ENCODE measurements at regions not wholly inside any gene's neighbourhood (a gene's known extent, or its start where the extent isn't known, plus 50 kb on each side); places are given as distances from the start of the nearest gene placed in this dataset.

DNA sequence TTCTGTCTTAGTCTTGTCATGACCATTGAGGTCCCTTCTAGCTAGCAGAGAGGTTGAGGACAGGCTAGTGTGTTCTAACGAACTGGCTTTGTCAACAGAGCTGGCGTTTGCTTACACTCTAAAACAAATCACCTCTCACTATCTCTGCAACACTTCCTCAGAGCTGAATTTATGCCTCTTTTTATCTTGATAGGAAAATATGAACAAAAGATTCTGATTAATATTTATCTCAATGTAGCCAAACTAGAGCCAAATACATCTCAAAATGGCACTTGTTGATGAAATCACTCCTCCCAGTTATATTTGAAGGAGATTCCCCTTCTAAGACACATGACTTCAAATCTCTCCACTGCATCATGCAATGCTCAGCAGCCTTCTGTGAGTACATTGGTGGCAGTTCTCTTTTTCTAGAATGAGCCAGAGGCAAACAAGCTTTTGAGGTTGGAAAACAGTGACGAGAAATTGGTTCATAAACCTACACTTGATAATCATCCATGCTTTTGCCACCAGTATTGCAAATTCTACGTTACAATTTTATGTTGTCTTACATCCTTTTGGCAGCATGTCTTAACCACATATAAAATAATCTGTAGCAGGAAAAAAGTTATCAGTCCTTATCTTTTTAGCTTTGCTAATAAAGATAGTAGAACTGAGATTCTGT is 615.7 kb upstream of the CITED2 start:
- TF ChIP-seq, protein P1, sequence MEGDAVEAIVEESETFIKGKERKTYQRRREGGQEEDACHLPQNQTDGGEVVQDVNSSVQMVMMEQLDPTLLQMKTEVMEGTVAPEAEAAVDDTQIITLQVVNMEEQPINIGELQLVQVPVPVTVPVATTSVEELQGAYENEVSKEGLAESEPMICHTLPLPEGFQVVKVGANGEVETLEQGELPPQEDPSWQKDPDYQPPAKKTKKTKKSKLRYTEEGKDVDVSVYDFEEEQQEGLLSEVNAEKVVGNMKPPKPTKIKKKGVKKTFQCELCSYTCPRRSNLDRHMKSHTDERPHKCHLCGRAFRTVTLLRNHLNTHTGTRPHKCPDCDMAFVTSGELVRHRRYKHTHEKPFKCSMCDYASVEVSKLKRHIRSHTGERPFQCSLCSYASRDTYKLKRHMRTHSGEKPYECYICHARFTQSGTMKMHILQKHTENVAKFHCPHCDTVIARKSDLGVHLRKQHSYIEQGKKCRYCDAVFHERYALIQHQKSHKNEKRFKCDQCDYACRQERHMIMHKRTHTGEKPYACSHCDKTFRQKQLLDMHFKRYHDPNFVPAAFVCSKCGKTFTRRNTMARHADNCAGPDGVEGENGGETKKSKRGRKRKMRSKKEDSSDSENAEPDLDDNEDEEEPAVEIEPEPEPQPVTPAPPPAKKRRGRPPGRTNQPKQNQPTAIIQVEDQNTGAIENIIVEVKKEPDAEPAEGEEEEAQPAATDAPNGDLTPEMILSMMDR (IDR thresholded peaks at IDR 0.05; ENCODE audit: low read length) = no peak
- TF ChIP-seq EZH2 (optimal IDR thresholded peaks at IDR 0.05; ENCODE audit: low read depth, low read length) (no peak), EZH2phosphoT487 (IDR thresholded peaks at IDR 0.05; ENCODE audit: low read length) (no peak)
